Endodermal cell (in vitro differentiated cells): ENCODE measurements at regions not wholly inside any gene's neighbourhood (a gene's known extent, or its start where the extent isn't known, plus 50 kb on each side); places are given as distances from the start of the nearest gene placed in this dataset.

Source experiments
- DNase-seq: peaks from one replicate; pipeline ENCODE4 v3.0.0-alpha.2; 2017
- H3K27ac ChIP-seq: 2 replicates; pipeline ENCODE4 v1.5.1; 2013; ENCODE audit warnings: mild to moderate bottlenecking, low read depth, low read length, moderate library complexity
- H3K27me3 ChIP-seq: 2 replicates; pipeline ENCODE4 v1.6.1; 2013; ENCODE audit warnings: mild to moderate bottlenecking, low read length, moderate library complexity; ENCODE audit not compliant: insufficient read depth, control insufficient read depth, poor library complexity, severe bottlenecking
- H3K36me3 ChIP-seq: 2 replicates; pipeline ENCODE4 v1.7.0; 2013; ENCODE audit warnings: mild to moderate bottlenecking, low read length, moderate library complexity; ENCODE audit not compliant: control insufficient read depth, insufficient read depth
- H3K4me1 ChIP-seq: one replicate; pipeline ENCODE4 v1.7.0; 2013; ENCODE audit warnings: low read length; ENCODE audit not compliant: control insufficient read depth, insufficient read depth
- H3K4me3 ChIP-seq: 2 replicates; pipeline ENCODE4 v1.5.1; 2013; ENCODE audit warnings: mild to moderate bottlenecking, low read length, moderate library complexity
- H3K9ac ChIP-seq: 2 replicates; pipeline ENCODE4 v1.6.1; 2013; ENCODE audit warnings: mild to moderate bottlenecking, low read length, moderate library complexity; ENCODE audit not compliant: poor library complexity, severe bottlenecking; ENCODE audit errors: extremely low read depth
- H3K9me3 ChIP-seq: 2 replicates; pipeline ENCODE4 v1.6.1; 2013; ENCODE audit warnings: mild to moderate bottlenecking, low read length, moderate library complexity; ENCODE audit not compliant: control insufficient read depth
- H3K27ac Mint-ChIP-seq: 2 replicates; pipeline ENCODE4 v1.8.0; 2020; ENCODE audit warnings: mixed read lengths
- H3K27me3 Mint-ChIP-seq: 2 replicates; pipeline ENCODE4 v1.8.0; 2021; ENCODE audit warnings: mild to moderate bottlenecking, mixed read lengths; ENCODE audit not compliant: insufficient read depth
- H3K36me3 Mint-ChIP-seq: 2 replicates; pipeline ENCODE4 v1.8.0; 2020; ENCODE audit warnings: low read depth, mixed read lengths
- H3K4me1 Mint-ChIP-seq: 2 replicates; pipeline ENCODE4 v1.8.0; 2020; ENCODE audit warnings: mixed read lengths
- H3K4me3 Mint-ChIP-seq: 2 replicates; pipeline ENCODE4 v1.8.0; 2020; ENCODE audit warnings: mild to moderate bottlenecking, moderate library complexity, mixed read lengths
- H3K9me3 Mint-ChIP-seq: 2 replicates; pipeline ENCODE4 v1.8.0; 2020; ENCODE audit warnings: mild to moderate bottlenecking, mixed read lengths
- CTCF ChIP-seq: fragments of 200-600 bp; sonication (generic); conservative IDR thresholded peaks from 2 replicates; pipeline ENCODE4 v1.5.0; 2021; ENCODE audit warnings: antibody characterized with exemption, mild to moderate bottlenecking
- WGBS, 2 experiments: methylation state at CpG; one replicate each; pipeline versions ENCODE4 v1.1.5 to v1.1.7; 2013; ENCODE audit warnings: missing lambda C conversion rate in 2 of 2, mixed read lengths in 1 of 2; ENCODE audit not compliant: insufficient coverage in 1 of 2, insufficient read length in 1 of 2; 5-methylcytosine and 5-hydroxymethylcytosine counted together

GRCh38 chr10:36506261-36506660 is 619.1 kb upstream of the ANKRD30A start:
- no peaks in the 10 kb centered on the region for H3K36me3 Mint-ChIP-seq
- no peaks in the 10 kb centered on the region for H3K4me1 ChIP-seq
- H3K27me3 ChIP-seq = no peaks in the 10 kb centered on the region
- H3K27ac ChIP-seq = no peak overlapping the region
- H3K27me3 Mint-ChIP-seq = no peaks in the 10 kb centered on the region
- no peak overlapping the region for H3K27ac Mint-ChIP-seq
- H3K4me1 Mint-ChIP-seq = peaks cover 5% of the 10 kb centered on the region
- no peaks in the 10 kb centered on the region for H3K9me3 ChIP-seq
- DNase-seq = no peak
- no peak for TF ChIP-seq CTCF
- H3K9ac ChIP-seq = no peak overlapping the region
- no peaks in the 10 kb centered on the region for H3K36me3 ChIP-seq
- no peak overlapping the region for H3K4me3 Mint-ChIP-seq
- no peak overlapping the region for H3K4me3 ChIP-seq
- H3K9me3 Mint-ChIP-seq = no peaks in the 10 kb centered on the region
- WGBS, 2 experiments = 0 to 58% methylated on average over 1 to 3 of the region's 4 CpGs

GRCh38 chr10:36504758-36505157 is 620.6 kb upstream of the ANKRD30A start:
- Histone ChIP-seq H3K4me3 (no peak overlapping the region), H3K4me1 (no peaks in the 10 kb centered on the region), H3K27ac (no peak overlapping the region), H3K27me3 (no peaks in the 10 kb centered on the region), H3K9ac (no peak overlapping the region), H3K9me3 (no peaks in the 10 kb centered on the region), H3K36me3 (no peaks in the 10 kb centered on the region)
- no peak for TF ChIP-seq CTCF
- WGBS, 2 experiments = 94% methylated on average over 3 to 4 of the region's 4 CpGs
- no peak for DNase-seq
- H3K4me3 Mint-ChIP-seq = no peak overlapping the region
- H3K9me3 Mint-ChIP-seq = no peaks in the 10 kb centered on the region
- no peaks in the 10 kb centered on the region for H3K27me3 Mint-ChIP-seq
- H3K4me1 Mint-ChIP-seq = peaks cover 10% of the 10 kb centered on the region
- H3K36me3 Mint-ChIP-seq = no peaks in the 10 kb centered on the region
- H3K27ac Mint-ChIP-seq = no peak overlapping the region

GRCh38 chr10:36500266-36500665 is 625.1 kb upstream of the ANKRD30A start:
- Histone ChIP-seq H3K36me3 (no peaks in the 10 kb centered on the region), H3K9me3 (no peaks in the 10 kb centered on the region), H3K4me3 (no peak overlapping the region), H3K4me1 (no peaks in the 10 kb centered on the region), H3K9ac (no peak overlapping the region), H3K27me3 (no peaks in the 10 kb centered on the region), H3K27ac (no peak overlapping the region)
- Mint-ChIP-seq H3K27me3 (no peaks in the 10 kb centered on the region), H3K9me3 (no peaks in the 10 kb centered on the region), H3K4me3 (no peak overlapping the region), H3K36me3 (no peaks in the 10 kb centered on the region), H3K27ac (no peak overlapping the region), H3K4me1 (peaks cover 9% of the 10 kb centered on the region)
- TF ChIP-seq CTCF = no peak
- DNase-seq = no peak
- WGBS, 2 experiments = 82 to 100% methylated on average over 1 of the region's 1 CpG
